IMR-90 (cell line): ENCODE measurements at regions not wholly inside any gene's neighbourhood (a gene's known extent, or its start where the extent isn't known, plus 50 kb on each side); places are given as distances from the start of the nearest gene placed in this dataset.

Experiments
- ATAC-seq: fragments of 200-7000 bp; cut with Tn5 transposase; 2 replicates; pipeline ENCODE4 v1.9.1; 2020; ENCODE audit warnings: low read depth, mild to moderate bottlenecking, moderate library complexity
- BruUV-seq: library from RNA; stranded (reverse); fragments of 400-500 nt; replicated peaks from 2 replicates; lab custom pipeline; 2021; lab: Mats Ljungman, UMichigan
- CTCF ChIA-PET: fragments of 300-600 bp; formaldehyde crosslinking; extraction: SDS; loops from one replicate; lab custom pipeline; 2021; ENCODE audit warnings: antibody characterized with exemption; lab: Yijun Ruan, JAX
- POLR2A ChIA-PET: fragments of 300-600 bp; sonication (Branson Sonifier 250); formaldehyde crosslinking; loops from one replicate; lab custom pipeline; 2022; ENCODE audit warnings: antibody characterized with exemption; ENCODE audit not compliant: unreplicated experiment; lab: Charles Lee
- DNase-seq: peaks from one replicate; pipeline ENCODE4 v3.0.0; 2013
- H2AFZ ChIP-seq: replicated peaks from 2 replicates; pipeline ENCODE3; 2013; ENCODE audit warnings: low read length, mild to moderate bottlenecking; ENCODE audit not compliant: poor library complexity
- H2AK5ac ChIP-seq: 2 replicates; pipeline ENCODE4 v1.6.1; 2013; ENCODE audit warnings: low read depth, low read length, inconsistent platforms
- H2AK9ac ChIP-seq: replicated peaks from 2 replicates; pipeline ENCODE3; 2013; ENCODE audit warnings: mild to moderate bottlenecking, low read depth, low read length, moderate library complexity; ENCODE audit not compliant: poor library complexity
- H2BK120ac ChIP-seq: 2 replicates; pipeline ENCODE4 v1.6.1; 2013; ENCODE audit warnings: low read depth, low read length, inconsistent platforms
- H2BK15ac ChIP-seq: 3 replicates; pipeline ENCODE4 v1.6.1; 2013; ENCODE audit warnings: low read depth, low read length, inconsistent platforms
- H2BK20ac ChIP-seq: 2 replicates; pipeline ENCODE4 v1.6.1; 2013; ENCODE audit warnings: low read depth, mild to moderate bottlenecking, inconsistent platforms, low read length, moderate library complexity
- H2BK5ac ChIP-seq: 2 replicates; pipeline ENCODE4 v1.6.1; 2013; ENCODE audit warnings: mild to moderate bottlenecking, low read depth, low read length, inconsistent platforms; ENCODE audit not compliant: poor library complexity, severe bottlenecking
- H3K14ac ChIP-seq: replicated peaks from 2 replicates; pipeline ENCODE4 v1.6.1; 2013; ENCODE audit warnings: low read depth, low read length, inconsistent platforms
- H3K18ac ChIP-seq: 2 replicates; pipeline ENCODE4 v1.6.1; 2013; ENCODE audit warnings: low read depth, low read length, control low read depth
- H3K23ac ChIP-seq: 2 replicates; pipeline ENCODE4 v1.6.1; 2013; ENCODE audit warnings: low read depth, low read length, inconsistent platforms
- H3K27ac ChIP-seq: 2 replicates; pipeline ENCODE4 v1.5.1; 2013; ENCODE audit warnings: mild to moderate bottlenecking, control low read depth, low read length; ENCODE audit not compliant: insufficient read depth
- H3K27me3 ChIP-seq: 2 replicates; pipeline ENCODE4 v1.6.1; 2013; ENCODE audit warnings: low read length; ENCODE audit not compliant: control insufficient read depth, insufficient read depth
- H3K36me3 ChIP-seq: 2 replicates; pipeline ENCODE4 v1.6.1; 2013; ENCODE audit warnings: low read length, mixed read lengths; ENCODE audit not compliant: control insufficient read depth, insufficient read depth
- H3K4ac ChIP-seq: 2 replicates; pipeline ENCODE4 v1.6.1; 2013; ENCODE audit warnings: low read depth, low read length, inconsistent platforms
- H3K4me1 ChIP-seq: 2 replicates; pipeline ENCODE4 v1.6.1; 2013; ENCODE audit warnings: low read length, mixed read lengths; ENCODE audit not compliant: control insufficient read depth, insufficient read depth
- H3K4me2 ChIP-seq: 2 replicates; pipeline ENCODE4 v1.6.1; 2013; ENCODE audit warnings: low read depth, mild to moderate bottlenecking, control low read depth, low read length, moderate library complexity
- H3K4me3 ChIP-seq: 2 replicates; pipeline ENCODE4 v1.5.1; 2013; ENCODE audit warnings: low read depth, mild to moderate bottlenecking, control low read depth, low read length, moderate library complexity; ENCODE audit not compliant: insufficient read depth
- H3K56ac ChIP-seq: 2 replicates; pipeline ENCODE4 v1.6.1; 2013; ENCODE audit warnings: low read length, inconsistent platforms; ENCODE audit not compliant: insufficient read depth; ENCODE audit errors: extremely low read depth
- H3K79me1 ChIP-seq, 2 experiments: 2 replicates each; pipeline ENCODE4 v1.6.1; 2013; ENCODE audit warnings: low read length in 2 of 2, inconsistent platforms in 1 of 2, low read depth in 1 of 2
- H3K9ac ChIP-seq: 2 replicates; pipeline ENCODE4 v1.6.1; 2013; ENCODE audit warnings: low read depth, low read length, control low read depth
- H3K9me1 ChIP-seq: 2 replicates; pipeline ENCODE4 v1.6.1; 2013; ENCODE audit warnings: low read length, inconsistent platforms; ENCODE audit not compliant: insufficient read depth
- H3K9me3 ChIP-seq: 2 replicates; pipeline ENCODE4 v1.6.1; 2013; ENCODE audit warnings: low read length; ENCODE audit not compliant: control insufficient read depth, insufficient read depth
- H4K20me1 ChIP-seq: 2 replicates; pipeline ENCODE4 v1.6.1; 2013; ENCODE audit warnings: low read length, inconsistent platforms; ENCODE audit not compliant: insufficient read depth
- H4K5ac ChIP-seq: 2 replicates; pipeline ENCODE4 v1.6.1; 2013; ENCODE audit warnings: mild to moderate bottlenecking, low read depth, low read length, control low read depth
- H4K8ac ChIP-seq, 2 experiments: 2 replicates each; pipeline ENCODE4 v1.6.1; 2013; ENCODE audit warnings: low read depth in 2 of 2, low read length in 2 of 2, control low read depth in 1 of 2, inconsistent platforms in 1 of 2
- H4K91ac ChIP-seq: 2 replicates; pipeline ENCODE4 v1.6.1; 2013; ENCODE audit warnings: low read depth, low read length, inconsistent platforms; ENCODE audit not compliant: insufficient read depth
- CEBPB ChIP-seq: IDR thresholded peaks from 2 replicates; pipeline ENCODE4 v1.6.1; 2012; ENCODE audit warnings: low read depth, low read length, improper control_type of control experiment
- ELK1 ChIP-seq: fragments of 150-350 bp; IDR thresholded peaks from 2 replicates; pipeline ENCODE4 v1.6.1; 2016; ENCODE audit warnings: low read depth, mild to moderate bottlenecking, low read length, moderate library complexity, borderline replicate concordance
- dilution Hi-C: fragments of 300-500 bp; cut with HindIII; formaldehyde crosslinking; loops from one replicate; pipeline ENCODE4 v1.14.3; 2018; ENCODE audit warnings: low sequenced_read_pairs; ENCODE audit not compliant: unreplicated experiment
- in situ Hi-C: fragments of 300-500 bp; cut with MboI; formaldehyde crosslinking; loops from 3 replicates; pipeline ENCODE4 v1.14.3; 2019; ENCODE audit warnings: low sequenced_read_pairs, inconsistent platforms, mixed read lengths
- intact Hi-C: fragments of 100-400 bp; cut with micrococcal nuclease; formaldehyde crosslinking; loops from 2 replicates; pipeline ENCODE4 v1.10.0; 2022

- dilution Hi-C loops (no loop called here), in situ Hi-C loops (no loop called here), intact Hi-C loops (loop anchor here (1.0 to 2.0 kb wide), 2 partner anchors 69 to 104 kb away; partner anchors contain the start of gene SYNCRIP)
- no peak overlapping the region for H3K14ac ChIP-seq
- no peak overlapping the region for H4K8ac ChIP-seq
- no peak overlapping the region for H2AFZ ChIP-seq
- TF ChIP-seq ELK1, result no peak
- peak; percentile 71 for TF ChIP-seq CEBPB
- no peak overlapping the region for H3K4me3 ChIP-seq
- ATAC-seq (peak; percentile 46), DNase-seq (peak; percentile 50)
- peak overlapping the region; percentile 56 for H2BK5ac ChIP-seq
- no peak overlapping the region for H2AK5ac ChIP-seq
- no peak overlapping the region for H3K56ac ChIP-seq
- H3K9me3 ChIP-seq, result no peaks in the 10 kb centered on the region
- no peak overlapping the region for H2BK15ac ChIP-seq
- no peak overlapping the region for H3K18ac ChIP-seq
- H3K27ac ChIP-seq, result peak overlapping the region; percentile 87; the same call in 1 of the 2 replicates
- H3K9me1 ChIP-seq, result no peaks in the 10 kb centered on the region
- no peaks in the 10 kb centered on the region for H4K20me1 ChIP-seq
- H3K4me1 ChIP-seq, result peaks cover 2% of the 10 kb centered on the region; the same call in 1 of the 2 replicates
- no peaks in the 10 kb centered on the region for H3K79me1 ChIP-seq
- H2BK120ac ChIP-seq, result no peak overlapping the region
- no peak overlapping the region; the same call in 1 of the 2 replicates for H3K4me2 ChIP-seq
- H2AK9ac ChIP-seq, result no peak overlapping the region
- H3K9ac ChIP-seq, result no peak overlapping the region
- ChIA-PET CTCF (interaction anchor here (0.6 to 1.0 kb wide), 2 partner anchors 10 to 934 kb away, joined by 3 read pairs; no protein-coding TSS in a partner anchor), POLR2A (interaction anchor here (2.3 kb wide), 1 partner anchor 68 kb away, joined by 8 read pairs; no protein-coding TSS in a partner anchor)
- no peaks in the 10 kb centered on the region for H3K27me3 ChIP-seq
- no peak overlapping the region for H2BK20ac ChIP-seq
- no peak overlapping the region for H4K91ac ChIP-seq
- BruUV-seq, result no TSS peak
- no peak overlapping the region for H4K5ac ChIP-seq
- H3K36me3 ChIP-seq, result no peaks in the 10 kb centered on the region
- no peak overlapping the region for H3K4ac ChIP-seq
- no peak overlapping the region for H3K23ac ChIP-seq
Measured at GRCh38 chr6:85747093-85747492, 104.4 kb upstream of the SYNCRIP start.
